GM23248 (cell line): ENCODE measurements at regions not wholly inside any gene's neighbourhood (a gene's known extent, or its start where the extent isn't known, plus 50 kb on each side); places are given as distances from the start of the nearest gene placed in this dataset.

Experiments
- DNase-seq: peaks from one replicate; pipeline ENCODE4 v3.0.0-alpha.2; 2015
- H2AFZ ChIP-seq: fragments of 200-600 bp; sonication (generic); 2 replicates; pipeline ENCODE4 v1.6.1; 2016; ENCODE audit warnings: antibody characterized with exemption
- H3F3A ChIP-seq: fragments of 200-600 bp; sonication (generic); 2 replicates; pipeline ENCODE4 v1.6.1; 2016; ENCODE audit warnings: mild to moderate bottlenecking, antibody characterized with exemption, mixed run types; ENCODE audit not compliant: insufficient read depth
- H3K27ac ChIP-seq: fragments of 200-600 bp; sonication (generic); 2 replicates; pipeline ENCODE4 v1.5.1; 2016; ENCODE audit warnings: mild to moderate bottlenecking
- H3K27me3 ChIP-seq: fragments of 200-600 bp; sonication (generic); replicated peaks from 2 replicates; pipeline ENCODE4 v1.6.1; 2016; ENCODE audit warnings: mild to moderate bottlenecking; ENCODE audit not compliant: insufficient read depth
- H3K36me3 ChIP-seq: fragments of 200-600 bp; sonication (generic); 2 replicates; pipeline ENCODE4 v1.6.1; 2016; ENCODE audit warnings: low read depth, mild to moderate bottlenecking
- H3K4me1 ChIP-seq: fragments of 200-600 bp; sonication (generic); 2 replicates; pipeline ENCODE4 v1.6.1; 2016; ENCODE audit warnings: mild to moderate bottlenecking; ENCODE audit not compliant: insufficient read depth
- H3K4me2 ChIP-seq: fragments of 200-600 bp; sonication (generic); one replicate; pipeline ENCODE4 v1.6.1; 2016; ENCODE audit warnings: mild to moderate bottlenecking; ENCODE audit not compliant: unreplicated experiment
- H3K4me3 ChIP-seq: fragments of 200-600 bp; sonication (generic); 2 replicates; pipeline ENCODE4 v1.5.1; 2016; ENCODE audit warnings: mild to moderate bottlenecking
- H3K79me2 ChIP-seq: fragments of 200-600 bp; sonication (generic); 2 replicates; pipeline ENCODE4 v1.6.1; 2016; ENCODE audit warnings: mild to moderate bottlenecking; ENCODE audit not compliant: insufficient read depth
- H3K9ac ChIP-seq: fragments of 200-600 bp; sonication (generic); 2 replicates; pipeline ENCODE4 v1.6.1; 2016; ENCODE audit warnings: mild to moderate bottlenecking
- H3K9me2 ChIP-seq: fragments of 200-600 bp; sonication (generic); 2 replicates; pipeline ENCODE4 v1.6.1; 2016; ENCODE audit warnings: mixed run types, mild to moderate bottlenecking, moderate library complexity; ENCODE audit not compliant: insufficient read depth
- H3K9me3 ChIP-seq: fragments of 200-600 bp; sonication (generic); one replicate; pipeline ENCODE4 v1.6.1; 2017; ENCODE audit warnings: low read depth
- H4K20me1 ChIP-seq: fragments of 200-600 bp; sonication (generic); 2 replicates; pipeline ENCODE4 v1.6.0; 2016; ENCODE audit not compliant: insufficient read depth
- EZH2 ChIP-seq: fragments of 200-600 bp; sonication (generic); IDR thresholded peaks from 2 replicates; pipeline ENCODE4 v1.6.1; 2018; ENCODE audit warnings: antibody characterized with exemption, mild to moderate bottlenecking; ENCODE audit not compliant: insufficient read depth, poor library complexity, severe bottlenecking
- EZH2phosphoT487 ChIP-seq: fragments of 200-600 bp; sonication (generic); IDR thresholded peaks from 2 replicates; pipeline ENCODE4 v1.6.1; 2018; ENCODE audit warnings: antibody characterized with exemption, moderate library complexity, mild to moderate bottlenecking, low read depth; ENCODE audit not compliant: insufficient read depth
- WGBS, 2 experiments: methylation state at CpG; one replicate each; pipeline ENCODE4 v1.1.6; 2015 to 2017; ENCODE audit warnings: low lambda C conversion rate in 2 of 2, low coverage in 1 of 2; ENCODE audit errors: missing lambda C conversion rate in 2 of 2; 5-methylcytosine and 5-hydroxymethylcytosine counted together
- in situ Hi-C: fragments of 300-500 bp; cut with MboI; formaldehyde crosslinking; loops from 2 replicates; pipeline ENCODE4 v1.15.0; 2020

GRCh38 chr2:156157670-156158069 is 174.9 kb downstream of the NR4A2 start:
- H3K36me3 ChIP-seq, result no peaks in the 10 kb centered on the region
- H3K27me3 ChIP-seq, result no peaks in the 10 kb centered on the region
- H3K9me3 ChIP-seq, result no peaks in the 10 kb centered on the region
- no peaks in the 10 kb centered on the region for H4K20me1 ChIP-seq
- H3K79me2 ChIP-seq, result no peaks in the 10 kb centered on the region
- H2AFZ ChIP-seq, result no peak overlapping the region
- no peaks in the 10 kb centered on the region for H3K9me2 ChIP-seq
- no peak overlapping the region for H3K4me3 ChIP-seq
- in situ Hi-C loops, result no loop called here
- WGBS, 2 experiments, result 0 to 4% methylated on average over 1 of the region's 1 CpG
- TF ChIP-seq EZH2phosphoT487 (no peak), EZH2 (no peak)
- H3K9ac ChIP-seq, result no peak overlapping the region
- H3K4me1 ChIP-seq, result no peaks in the 10 kb centered on the region
- H3F3A ChIP-seq, result no peaks in the 10 kb centered on the region
- H3K27ac ChIP-seq, result no peak overlapping the region
- no peak overlapping the region for H3K4me2 ChIP-seq
- no peak for DNase-seq

GRCh38 chr2:156156580-156156979 is 175.9 kb downstream of the NR4A2 start:
- H3K36me3 ChIP-seq, result no peaks in the 10 kb centered on the region

GRCh38 chr2:156155319-156155718 is 177.2 kb downstream of the NR4A2 start:
- no peak for DNase-seq
- Histone ChIP-seq H3K9me3 (no peaks in the 10 kb centered on the region), H3K4me2 (no peak overlapping the region), H3K4me3 (no peak overlapping the region), H3K27me3 (no peaks in the 10 kb centered on the region), H3K36me3 (no peaks in the 10 kb centered on the region), H3K9me2 (no peaks in the 10 kb centered on the region), H2AFZ (no peak overlapping the region), H3K27ac (no peak overlapping the region), H3K79me2 (no peaks in the 10 kb centered on the region), H3K4me1 (no peaks in the 10 kb centered on the region), H4K20me1 (no peaks in the 10 kb centered on the region), H3K9ac (no peak overlapping the region), H3F3A (no peaks in the 10 kb centered on the region)
- 42 to 43% methylated on average over 3 of the region's 3 CpGs for WGBS, 2 experiments
- TF ChIP-seq EZH2 (no peak), EZH2phosphoT487 (no peak)
- in situ Hi-C loops, result no loop called here

More at GRCh38 chr2:156156580-156156979, 175.9 kb downstream of the NR4A2 start:
- H3F3A ChIP-seq, result no peaks in the 10 kb centered on the region
- no peaks in the 10 kb centered on the region for H4K20me1 ChIP-seq
- H3K9ac ChIP-seq, result no peak overlapping the region
- H3K9me3 ChIP-seq, result no peaks in the 10 kb centered on the region
- no peaks in the 10 kb centered on the region for H3K27me3 ChIP-seq
- H3K79me2 ChIP-seq, result no peaks in the 10 kb centered on the region
- H3K4me1 ChIP-seq, result no peaks in the 10 kb centered on the region
- H3K4me3 ChIP-seq, result no peak overlapping the region
- H3K27ac ChIP-seq, result no peak overlapping the region
- in situ Hi-C loops, result no loop called here
- H3K9me2 ChIP-seq, result no peaks in the 10 kb centered on the region
- peak; percentile 4 for DNase-seq
- no peak overlapping the region for H2AFZ ChIP-seq
- H3K4me2 ChIP-seq, result no peak overlapping the region
- 49 to 62% methylated on average over 2 of the region's 2 CpGs for WGBS, 2 experiments
- TF ChIP-seq EZH2, result no peak

GRCh38 chr2:156151351-156151750 is 181.2 kb downstream of the NR4A2 start:
- no peak for DNase-seq
- Histone ChIP-seq H3K4me1 (no peaks in the 10 kb centered on the region), H3K27ac (no peak overlapping the region), H3K27me3 (no peaks in the 10 kb centered on the region), H3K9me2 (no peaks in the 10 kb centered on the region), H2AFZ (no peak overlapping the region), H3K4me2 (no peak overlapping the region), H3K4me3 (no peak overlapping the region), H4K20me1 (no peaks in the 10 kb centered on the region), H3K79me2 (no peaks in the 10 kb centered on the region), H3F3A (no peaks in the 10 kb centered on the region), H3K9ac (no peak overlapping the region), H3K36me3 (no peaks in the 10 kb centered on the region), H3K9me3 (no peaks in the 10 kb centered on the region)
- in situ Hi-C loops, result no loop called here
- WGBS, 2 experiments, result 52 to 62% methylated on average over 1 of the region's 1 CpG
- TF ChIP-seq EZH2, result no peak
- no peak for TF ChIP-seq EZH2phosphoT487
